B cell (primary cell): ENCODE measurements at regions not wholly inside any gene's neighbourhood (a gene's known extent, or its start where the extent isn't known, plus 50 kb on each side); places are given as distances from the start of the nearest gene placed in this dataset.

Experiments
- ATAC-seq: fragments of 200-7000 bp; cut with Tn5 transposase; one replicate; pipeline ENCODE4 v1.10.0; 2021; ENCODE audit warnings: low read depth, mild to moderate bottlenecking, moderate number of reproducible peaks, moderate library complexity
- CTCF ChIA-PET: fragments of 350-600 bp; sonication (Branson Sonifier 250); formaldehyde crosslinking; loops from one replicate; lab custom pipeline; 2021; ENCODE audit warnings: antibody characterized with exemption, inconsistent platforms; lab: Charles Lee
- POLR2A ChIA-PET: fragments of 350-600 bp; sonication (Branson Sonifier 250); formaldehyde crosslinking; loops from one replicate; lab custom pipeline; 2021; ENCODE audit warnings: antibody characterized with exemption; lab: Charles Lee
- DNase-seq: peaks from one replicate; pipeline ENCODE4 v3.0.0; 2013
- H2AFZ ChIP-seq: 2 replicates; pipeline ENCODE4 v1.6.1; 2012; ENCODE audit warnings: mild to moderate bottlenecking, low read depth, low read length; ENCODE audit not compliant: insufficient read depth, poor library complexity, severe bottlenecking
- H3K27ac ChIP-seq, 2 donors: 1 replicate in 1 of 2; 2 replicates in 1 of 2; pipeline ENCODE4 v1.5.1; 2012 to 2013; ENCODE audit warnings: low read length in 2 of 2, mild to moderate bottlenecking in 2 of 2, moderate library complexity in 1 of 2
- H3K27me3 ChIP-seq, 4 experiments: fragments of 200-600 bp in 1 of 4; sonication (generic) in 1 of 4; replicated peaks in 1 of 4; 1 replicate in 2 of 4; 2 replicates in 2 of 4; pipeline versions ENCODE4 v1.6.1 to v1.7.0; 2013 to 2016; ENCODE audit warnings: low read length in 3 of 4, mild to moderate bottlenecking in 2 of 4, mixed read lengths in 1 of 4, moderate library complexity in 1 of 4; ENCODE audit not compliant: insufficient read depth in 4 of 4, control insufficient read depth in 3 of 4; ENCODE audit errors: control extremely low read depth in 1 of 4
- H3K36me3 ChIP-seq, 2 experiments: replicated peaks in 1 of 2; 1 replicate in 1 of 2; 2 replicates in 1 of 2; pipeline versions ENCODE4 v1.6.1 to v1.7.1; 2013; ENCODE audit warnings: low read length in 1 of 2; ENCODE audit not compliant: insufficient read depth in 2 of 2, control insufficient read depth in 1 of 2; ENCODE audit errors: control extremely low read depth in 1 of 2, extremely low read depth in 1 of 2
- H3K4me1 ChIP-seq, 2 donors: fragments of 200-600 bp in 1 of 2; sonication (generic) in 1 of 2; 1 replicate in 1 of 2; 2 replicates in 1 of 2; pipeline versions ENCODE4 v1.5.1 to v1.6.1; 2013 to 2017; ENCODE audit warnings: low read length in 2 of 2; ENCODE audit not compliant: control insufficient read depth in 2 of 2, insufficient read depth in 2 of 2
- H3K4me2 ChIP-seq: replicated peaks from 2 replicates; pipeline ENCODE3; 2012; ENCODE audit warnings: mild to moderate bottlenecking, low read depth, low read length; ENCODE audit not compliant: poor library complexity, severe bottlenecking
- H3K4me3 ChIP-seq, 5 experiments: fragments of 200-600 bp in 1 of 5; sonication (generic) in 1 of 5; 1 replicate in 3 of 5; 2 replicates in 2 of 5; pipeline versions ENCODE4 v1.5.1 to v1.7.0; 2011 to 2016; ENCODE audit warnings: low read length in 4 of 5, mild to moderate bottlenecking in 4 of 5, low read depth in 2 of 5, control low read depth in 1 of 5, moderate library complexity in 1 of 5; ENCODE audit not compliant: insufficient read depth in 1 of 5; ENCODE audit errors: control extremely low read depth in 1 of 5, extremely low read depth in 1 of 5
- H3K79me2 ChIP-seq: fragments of 200-600 bp; sonication (generic); one replicate; pipeline ENCODE4 v1.6.0; 2016; ENCODE audit warnings: low read length; ENCODE audit not compliant: control insufficient read depth, insufficient read depth
- H3K9ac ChIP-seq: fragments of 200-600 bp; sonication (generic); 2 replicates; pipeline ENCODE4 v1.6.1; 2017; ENCODE audit warnings: mild to moderate bottlenecking, low read length, moderate library complexity
- H3K9me3 ChIP-seq, 3 donors: one replicate each; pipeline versions ENCODE4 v1.6.1 to v1.7.1; 2013; ENCODE audit warnings: low read length in 2 of 3; ENCODE audit not compliant: control insufficient read depth in 2 of 3, insufficient read depth in 1 of 3; ENCODE audit errors: control extremely low read depth in 1 of 3
- H4K20me1 ChIP-seq: 2 replicates; pipeline ENCODE4 v1.6.0; 2012; ENCODE audit warnings: mild to moderate bottlenecking, low read length; ENCODE audit not compliant: insufficient read depth, control insufficient read depth, poor library complexity, severe bottlenecking
- H3K27ac Mint-ChIP-seq: one replicate; pipeline ENCODE4 v1.8.0; 2021; ENCODE audit warnings: mixed read lengths
- H3K27me3 Mint-ChIP-seq: one replicate; pipeline ENCODE4 v1.8.0; 2021; ENCODE audit warnings: mixed read lengths
- H3K4me1 Mint-ChIP-seq: one replicate; pipeline ENCODE4 v1.8.0; 2021; ENCODE audit warnings: mixed read lengths
- H3K4me3 Mint-ChIP-seq: one replicate; pipeline ENCODE4 v1.8.0; 2021; ENCODE audit warnings: mixed read lengths
- H3K9me3 Mint-ChIP-seq: one replicate; pipeline ENCODE4 v1.8.0; 2022; ENCODE audit warnings: mixed read lengths; ENCODE audit not compliant: insufficient read depth
- CTCF ChIP-seq: fragments of 200-600 bp; IDR thresholded peaks from one replicate; pipeline ENCODE4 v1.8.0; 2022; ENCODE audit warnings: antibody characterized with exemption, mild to moderate bottlenecking
- EZH2 ChIP-seq: IDR thresholded peaks from 2 replicates; pipeline ENCODE4 v1.6.1; 2012; ENCODE audit warnings: borderline replicate concordance, low read depth, mild to moderate bottlenecking, moderate library complexity, low read length; ENCODE audit not compliant: insufficient read depth, poor library complexity, severe bottlenecking
- WGBS: methylation state at CpG from one replicate; pipeline ENCODE4 v1.1.5; 2013; ENCODE audit warnings: missing lambda C conversion rate; ENCODE audit not compliant: insufficient coverage; 5-methylcytosine and 5-hydroxymethylcytosine counted together
- intact Hi-C: fragments of 100-400 bp; cut with micrococcal nuclease; formaldehyde crosslinking; loops from one replicate; pipeline ENCODE4 v1.10.0; 2022

DNA sequence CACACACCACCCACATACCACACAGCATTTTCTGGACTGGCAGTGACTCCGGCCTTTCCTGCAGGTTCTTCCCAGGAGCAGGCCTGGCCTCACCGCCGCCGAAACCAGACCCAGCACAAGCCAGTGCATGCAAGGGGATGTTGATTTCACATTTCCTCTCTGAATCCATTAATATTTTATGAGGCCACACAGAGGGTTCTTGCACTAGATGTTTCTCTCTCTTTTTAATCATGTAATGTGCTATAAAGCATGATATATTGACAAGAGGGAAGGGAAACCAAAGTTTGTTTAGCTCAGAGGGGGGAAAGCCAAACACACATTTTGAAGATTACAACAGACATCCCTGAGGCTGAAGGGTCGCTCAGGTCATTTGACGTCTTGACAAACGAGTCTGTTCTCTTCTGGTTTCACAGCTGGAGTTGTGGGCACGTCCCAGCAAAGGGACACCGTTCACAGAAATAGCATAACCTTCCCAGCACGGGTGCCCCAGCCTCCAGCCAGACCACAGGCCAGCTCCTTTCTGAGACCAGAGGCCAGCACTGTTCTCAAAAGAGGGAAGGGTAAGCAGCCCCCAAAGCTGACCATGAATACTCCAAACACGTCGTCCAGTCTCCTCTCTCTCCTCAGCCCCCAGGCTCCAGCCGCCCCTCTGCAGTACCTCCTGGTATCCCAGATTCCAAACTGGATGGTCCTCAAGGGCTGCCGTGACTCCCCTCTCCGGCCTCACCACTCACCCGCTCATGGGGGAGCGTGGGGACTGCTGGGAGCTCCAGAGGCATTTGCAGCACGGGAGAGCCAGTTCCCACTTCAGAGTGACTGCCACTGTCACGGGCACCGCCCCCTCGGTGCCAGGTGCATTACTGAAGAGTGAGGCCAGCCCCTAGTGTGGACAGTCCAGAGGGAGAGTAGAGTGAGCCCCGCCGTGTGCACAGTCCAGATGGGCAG is 340.3 kb upstream of the SALL3 start:
- H3K9me3 Mint-ChIP-seq: peaks cover 11% of the 10 kb centered on the region
- peaks cover 7% of the 10 kb centered on the region for H3K4me1 Mint-ChIP-seq
- H3K4me1 ChIP-seq: peaks cover 0 to 25% of the 10 kb centered on the region in 2 donors
- H3K9me3 ChIP-seq: peaks cover 0 to 29% (median 0%) of the 10 kb centered on the region in 3 donors
- TF ChIP-seq EZH2 (no peak), CTCF (no peak)
- H3K4me3 ChIP-seq: no peak overlapping the region
- POLR2A ChIA-PET: no interaction called here
- H3K27me3 Mint-ChIP-seq: no peaks in the 10 kb centered on the region
- H3K4me3 Mint-ChIP-seq: no peak overlapping the region
- H3K36me3 ChIP-seq: no peaks in the 10 kb centered on the region
- CTCF ChIA-PET: no interaction called here
- H3K27ac ChIP-seq: no peak overlapping the region
- DNase-seq (no peak), ATAC-seq (no peak)
- no peaks in the 10 kb centered on the region for H3K79me2 ChIP-seq
- intact Hi-C loops: no loop called here
- no peak overlapping the region for H3K9ac ChIP-seq
- H4K20me1 ChIP-seq: no peaks in the 10 kb centered on the region
- no peak overlapping the region for H3K27ac Mint-ChIP-seq
- no peaks in the 10 kb centered on the region for H3K27me3 ChIP-seq
- 90% methylated on average over 19 of the region's 23 CpGs for WGBS
- no peak overlapping the region for H2AFZ ChIP-seq
- H3K4me2 ChIP-seq: no peak overlapping the region

GRCh38 chr18:78640246-78640995 is 339.2 kb upstream of the SALL3 start:
- no peak overlapping the region for H3K27ac Mint-ChIP-seq

More at GRCh38 chr18:78640246-78640995, 339.2 kb upstream of the SALL3 start:
- Histone ChIP-seq H3K4me2 (no peak overlapping the region), H3K4me3 (no peak overlapping the region), H3K9ac (no peak overlapping the region), H2AFZ (no peak overlapping the region), H3K9me3 (peaks cover 0 to 29% (median 0%) of the 10 kb centered on the region in 3 donors), H3K36me3 (no peaks in the 10 kb centered on the region), H3K27ac (no peak overlapping the region), H3K79me2 (no peaks in the 10 kb centered on the region), H3K4me1 (peaks cover 0 to 21% of the 10 kb centered on the region in 2 donors), H4K20me1 (no peaks in the 10 kb centered on the region), H3K27me3 (no peaks in the 10 kb centered on the region)
- intact Hi-C loops: no loop called here
- Mint-ChIP-seq H3K4me1 (peaks cover 7% of the 10 kb centered on the region), H3K9me3 (peaks cover 11% of the 10 kb centered on the region), H3K4me3 (no peak overlapping the region), H3K27me3 (no peaks in the 10 kb centered on the region)
- ChIA-PET CTCF (no interaction called here), POLR2A (no interaction called here)
- no peak for ATAC-seq
- DNase-seq: no peak
- WGBS: 94% methylated on average over 4 of the region's 8 CpGs
- TF ChIP-seq EZH2 (no peak), CTCF (no peak)
